IPS-18a (cell line): ENCODE measurements at regions not wholly inside any gene's neighbourhood (a gene's known extent, or its start where the extent isn't known, plus 50 kb on each side); places are given as distances from the start of the nearest gene placed in this dataset.

ENCODE experiments used
- H3K27ac ChIP-seq: one replicate; pipeline ENCODE4 v1.5.1; 2013; ENCODE audit warnings: low read length
- H3K27me3 ChIP-seq: one replicate; pipeline ENCODE4 v1.6.1; 2013; ENCODE audit warnings: mild to moderate bottlenecking, low read length; ENCODE audit not compliant: control insufficient read depth, insufficient read depth
- H3K36me3 ChIP-seq: one replicate; pipeline ENCODE4 v1.6.1; 2013; ENCODE audit warnings: low read depth, low read length; ENCODE audit not compliant: control insufficient read depth
- H3K4me1 ChIP-seq: one replicate; pipeline ENCODE4 v1.6.1; 2013; ENCODE audit warnings: low read depth, low read length; ENCODE audit not compliant: control insufficient read depth
- H3K4me3 ChIP-seq: one replicate; pipeline ENCODE4 v1.5.1; 2013; ENCODE audit warnings: low read length
- H3K9ac ChIP-seq: one replicate; pipeline ENCODE4 v1.6.1; 2013; ENCODE audit warnings: mild to moderate bottlenecking, low read length, moderate library complexity
- H3K9me3 ChIP-seq: one replicate; pipeline ENCODE4 v1.6.1; 2013; ENCODE audit warnings: low read depth, low read length; ENCODE audit not compliant: control insufficient read depth

GRCh38 chr2:150028322-150028721, 440.7 kb upstream of the MMADHC start:
- Histone ChIP-seq H3K4me3 (no peak overlapping the region), H3K36me3 (no peaks in the 10 kb centered on the region), H3K27me3 (no peaks in the 10 kb centered on the region), H3K27ac (no peak overlapping the region), H3K4me1 (no peaks in the 10 kb centered on the region), H3K9ac (no peak overlapping the region), H3K9me3 (no peaks in the 10 kb centered on the region)

- no peaks in the 10 kb centered on the region for H3K9me3 ChIP-seq
- no peak overlapping the region for H3K27ac ChIP-seq
- H3K4me3 ChIP-seq: no peak overlapping the region
- no peaks in the 10 kb centered on the region for H3K27me3 ChIP-seq
- no peaks in the 10 kb centered on the region for H3K36me3 ChIP-seq
- no peaks in the 10 kb centered on the region for H3K4me1 ChIP-seq
- H3K9ac ChIP-seq: no peak overlapping the region
These were observed 439.6 kb upstream of the MMADHC start for GRCh38 chr2:150027164-150027563.

GRCh38 chr2:150023663-150024062, 436.1 kb upstream of the MMADHC start:
- Histone ChIP-seq H3K9ac (no peak overlapping the region), H3K36me3 (no peaks in the 10 kb centered on the region), H3K27ac (no peak overlapping the region), H3K4me1 (peaks cover 3% of the 10 kb centered on the region), H3K27me3 (no peaks in the 10 kb centered on the region), H3K4me3 (no peak overlapping the region), H3K9me3 (no peaks in the 10 kb centered on the region)

- no peak overlapping the region for H3K4me3 ChIP-seq
- H3K27ac ChIP-seq: no peak overlapping the region
- H3K9ac ChIP-seq: no peak overlapping the region
- no peaks in the 10 kb centered on the region for H3K9me3 ChIP-seq
- H3K4me1 ChIP-seq: peaks cover 3% of the 10 kb centered on the region
- no peaks in the 10 kb centered on the region for H3K36me3 ChIP-seq
- no peaks in the 10 kb centered on the region for H3K27me3 ChIP-seq
These were observed 435.5 kb upstream of the MMADHC start for GRCh38 chr2:150023044-150023443.

- H3K9me3 ChIP-seq: no peaks in the 10 kb centered on the region
- peaks cover 3% of the 10 kb centered on the region for H3K4me1 ChIP-seq
- no peaks in the 10 kb centered on the region for H3K36me3 ChIP-seq
- no peak overlapping the region for H3K27ac ChIP-seq
- no peak overlapping the region for H3K9ac ChIP-seq
- no peak overlapping the region for H3K4me3 ChIP-seq
- no peaks in the 10 kb centered on the region for H3K27me3 ChIP-seq
These were observed 433.5 kb upstream of the MMADHC start for GRCh38 chr2:150020937-150021673.

- Histone ChIP-seq H3K9me3 (no peaks in the 10 kb centered on the region), H3K4me1 (peaks cover 3% of the 10 kb centered on the region)
These were observed 432.6 kb upstream of the MMADHC start for GRCh38 chr2:150020221-150020620.

GRCh38 chr2:150019063-150019462, 431.5 kb upstream of the MMADHC start:
- no peaks in the 10 kb centered on the region for H3K27me3 ChIP-seq
- no peak overlapping the region for H3K4me3 ChIP-seq
- peaks cover 3% of the 10 kb centered on the region for H3K4me1 ChIP-seq

More at GRCh38 chr2:150020221-150020620, 432.6 kb upstream of the MMADHC start:
- no peaks in the 10 kb centered on the region for H3K27me3 ChIP-seq
- no peaks in the 10 kb centered on the region for H3K36me3 ChIP-seq
- no peak overlapping the region for H3K9ac ChIP-seq
- H3K27ac ChIP-seq: no peak overlapping the region
- no peak overlapping the region for H3K4me3 ChIP-seq

GRCh38 chr2:150012986-150013385, 425.4 kb upstream of the MMADHC start:
- H3K9ac ChIP-seq: no peak overlapping the region
- no peaks in the 10 kb centered on the region for H3K9me3 ChIP-seq
- H3K4me3 ChIP-seq: no peak overlapping the region
- H3K36me3 ChIP-seq: no peaks in the 10 kb centered on the region
- H3K4me1 ChIP-seq: no peaks in the 10 kb centered on the region
- H3K27me3 ChIP-seq: no peaks in the 10 kb centered on the region
- no peak overlapping the region for H3K27ac ChIP-seq

More at GRCh38 chr2:150019063-150019462, 431.5 kb upstream of the MMADHC start:
- Histone ChIP-seq H3K36me3 (no peaks in the 10 kb centered on the region), H3K9ac (no peak overlapping the region), H3K27ac (no peak overlapping the region), H3K9me3 (no peaks in the 10 kb centered on the region)

GRCh38 chr2:150011161-150011730, 423.7 kb upstream of the MMADHC start:
- Histone ChIP-seq H3K4me3 (no peak overlapping the region), H3K27ac (no peak overlapping the region), H3K9ac (no peak overlapping the region), H3K9me3 (no peaks in the 10 kb centered on the region), H3K4me1 (no peaks in the 10 kb centered on the region), H3K27me3 (no peaks in the 10 kb centered on the region), H3K36me3 (no peaks in the 10 kb centered on the region)

GRCh38 chr2:150008901-150009300, 421.3 kb upstream of the MMADHC start:
- Histone ChIP-seq H3K9ac (no peak overlapping the region), H3K4me3 (no peak overlapping the region), H3K4me1 (no peaks in the 10 kb centered on the region), H3K27me3 (no peaks in the 10 kb centered on the region), H3K27ac (no peak overlapping the region), H3K9me3 (no peaks in the 10 kb centered on the region), H3K36me3 (no peaks in the 10 kb centered on the region)

GRCh38 chr2:150007815-150008430, 420.3 kb upstream of the MMADHC start:
- Histone ChIP-seq H3K36me3 (no peaks in the 10 kb centered on the region), H3K4me1 (no peaks in the 10 kb centered on the region), H3K9ac (no peak overlapping the region), H3K27me3 (no peaks in the 10 kb centered on the region), H3K9me3 (no peaks in the 10 kb centered on the region), H3K4me3 (no peak overlapping the region), H3K27ac (no peak overlapping the region)

- Histone ChIP-seq H3K27ac (no peak overlapping the region), H3K27me3 (no peaks in the 10 kb centered on the region)
These were observed 419.0 kb upstream of the MMADHC start for GRCh38 chr2:150006591-150006990.

More at GRCh38 chr2:150006591-150006990, 419.0 kb upstream of the MMADHC start:
- Histone ChIP-seq H3K4me3 (no peak overlapping the region), H3K36me3 (no peaks in the 10 kb centered on the region), H3K4me1 (no peaks in the 10 kb centered on the region), H3K9ac (no peak overlapping the region), H3K9me3 (no peaks in the 10 kb centered on the region)
